Liver (tissue), 8 donors: ENCODE measurements at regions not wholly inside any gene's neighbourhood (a gene's known extent, or its start where the extent isn't known, plus 50 kb on each side); places are given as distances from the start of the nearest gene placed in this dataset.

Source experiments
- DNase-seq: peaks from one replicate; pipeline ENCODE4 v3.0.0-alpha.2; 2017; ENCODE audit warnings: low spot score
- H3K27ac ChIP-seq, 2 donors: one replicate each; pipeline ENCODE4 v1.7.0; 2013; ENCODE audit warnings: inconsistent platforms in 2 of 2, low read length in 2 of 2, control low read depth in 1 of 2, low read depth in 1 of 2, mild to moderate bottlenecking in 1 of 2
- H3K27me3 ChIP-seq, 4 donors: one replicate each; pipeline versions ENCODE4 v1.6.1 to v1.7.0; 2013; ENCODE audit warnings: low read length in 3 of 4, inconsistent platforms in 1 of 4, mild to moderate bottlenecking in 1 of 4, moderate library complexity in 1 of 4; ENCODE audit not compliant: control insufficient read depth in 4 of 4, insufficient read depth in 4 of 4
- H3K36me3 ChIP-seq, 4 donors: one replicate each; pipeline versions ENCODE4 v1.6.1 to v1.7.0; 2013; ENCODE audit warnings: low read length in 3 of 4, mild to moderate bottlenecking in 3 of 4, low read depth in 1 of 4, moderate library complexity in 1 of 4; ENCODE audit not compliant: control insufficient read depth in 4 of 4, insufficient read depth in 3 of 4
- H3K4me1 ChIP-seq, 4 donors: one replicate each; pipeline versions ENCODE4 v1.6.1 to v1.7.0; 2013; ENCODE audit warnings: low read length in 3 of 4, mild to moderate bottlenecking in 3 of 4, moderate library complexity in 1 of 4; ENCODE audit not compliant: control insufficient read depth in 4 of 4, insufficient read depth in 4 of 4
- H3K4me3 ChIP-seq, 3 donors: one replicate each; pipeline versions ENCODE4 v1.6.1 to v1.7.0; 2013; ENCODE audit warnings: low read length in 3 of 3, control low read depth in 1 of 3, low read depth in 1 of 3, mild to moderate bottlenecking in 1 of 3
- H3K9ac ChIP-seq, 2 donors: one replicate each; pipeline ENCODE4 v1.7.0; 2013; ENCODE audit warnings: low read length in 2 of 2, mild to moderate bottlenecking in 2 of 2, moderate library complexity in 2 of 2, control low read depth in 1 of 2, low read depth in 1 of 2
- H3K9me3 ChIP-seq, 4 donors: one replicate each; pipeline versions ENCODE4 v1.6.1 to v1.7.0; 2013; ENCODE audit warnings: low read length in 3 of 4; ENCODE audit not compliant: control insufficient read depth in 4 of 4
- ATF3 ChIP-seq: IDR thresholded peaks from 2 replicates; pipeline ENCODE4 v1.6.1; 2016; ENCODE audit warnings: antibody characterized with exemption
- CTCF ChIP-seq: fragments of 150-350 bp; IDR thresholded peaks from 2 replicates; pipeline ENCODE4 v1.5.1; 2017; ENCODE audit warnings: improper control_type of control experiment, low read depth, low read length; ENCODE audit not compliant: missing input control
- EGR1 ChIP-seq, 2 donors: IDR thresholded peaks; 2 replicates each; pipeline ENCODE4 v1.6.1; 2016 to 2018; ENCODE audit warnings: antibody characterized with exemption in 2 of 2, low read depth in 2 of 2
- FOXA1 ChIP-seq: IDR thresholded peaks from 2 replicates; pipeline ENCODE4 v1.6.1; 2016; ENCODE audit warnings: antibody characterized with exemption
- FOXA2 ChIP-seq: IDR thresholded peaks from 2 replicates; pipeline ENCODE4 v1.6.1; 2016; ENCODE audit warnings: antibody characterized with exemption
- GABPA ChIP-seq, 2 donors: IDR thresholded peaks in 1 of 2; conservative IDR thresholded peaks in 1 of 2; 2 replicates each; pipeline ENCODE4 v1.6.1; 2016; ENCODE audit warnings: antibody characterized with exemption in 2 of 2, mild to moderate bottlenecking in 1 of 2, moderate library complexity in 1 of 2
- HNF4A ChIP-seq, 2 donors: conservative IDR thresholded peaks; 2 replicates each; pipeline ENCODE4 v1.6.1; 2016; ENCODE audit warnings: antibody characterized with exemption in 2 of 2, mild to moderate bottlenecking in 2 of 2
- HNF4G ChIP-seq: IDR thresholded peaks from 2 replicates; pipeline ENCODE4 v1.6.1; 2016; ENCODE audit warnings: antibody characterized with exemption
- JUND ChIP-seq, 2 donors: IDR thresholded peaks; 2 replicates each; pipeline ENCODE4 v1.6.1; 2016; ENCODE audit warnings: antibody characterized with exemption in 2 of 2
- MAX ChIP-seq: IDR thresholded peaks from 2 replicates; pipeline ENCODE4 v1.6.1; 2016; ENCODE audit warnings: antibody characterized with exemption
- NR2F2 ChIP-seq: IDR thresholded peaks from 2 replicates; pipeline ENCODE4 v1.6.1; 2016; ENCODE audit warnings: antibody characterized with exemption
- RXRA ChIP-seq, 2 donors: IDR thresholded peaks; 2 replicates each; pipeline ENCODE4 v1.6.1; 2017 to 2018; ENCODE audit warnings: antibody characterized with exemption in 2 of 2, mild to moderate bottlenecking in 1 of 2
- SP1 ChIP-seq: IDR thresholded peaks from 2 replicates; pipeline ENCODE4 v1.6.1; 2018; ENCODE audit warnings: antibody characterized with exemption, mild to moderate bottlenecking
- TAF1 ChIP-seq: conservative IDR thresholded peaks from 2 replicates; pipeline ENCODE4 v1.6.1; 2016; ENCODE audit warnings: antibody characterized with exemption, mild to moderate bottlenecking
- YY1 ChIP-seq: IDR thresholded peaks from 2 replicates; pipeline ENCODE4 v1.6.1; 2016; ENCODE audit warnings: antibody characterized with exemption, mild to moderate bottlenecking
- WGBS: extraction: QIAGEN DNeasy Blood & Tissue Kit; methylation state at CpG from one replicate; pipeline ENCODE4 v1.1.7; 2013; 5-methylcytosine and 5-hydroxymethylcytosine counted together
- TF ChIP-seq, protein P1 (sequence below): IDR thresholded peaks from 2 replicates; pipeline ENCODE4 v1.6.1; 2016; ENCODE audit warnings: antibody characterized with exemption, mild to moderate bottlenecking
- donor health status: healthy.
- donor health status: healthy.
- donor health status: healthy.
- donor health status: healthy.
- donor health status: healthy.

- TF ChIP-seq RXRA (IDR thresholded peaks at IDR 0.05) = no peak
- no peak for TF ChIP-seq EGR1 (IDR thresholded peaks at IDR 0.05; ENCODE audit: low read depth in 2 of 2)
- no peak for TF ChIP-seq GABPA (IDR thresholded peaks at IDR 0.05 in 1 of 2, conservative IDR thresholded peaks at IDR 0.05 in 1 of 2)
- no peak for TF ChIP-seq CTCF
- no peak for TF ChIP-seq HNF4A (conservative IDR thresholded peaks at IDR 0.05)
Observed at GRCh38 chrY:15926499-15926898, 1402.2 kb downstream of the NLGN4Y start (continued).

GRCh38 chrY:15938791-15939190 lies 1414.5 kb downstream of the NLGN4Y start:
- Histone ChIP-seq H3K4me1 (no peaks in the 10 kb centered on the region), H3K27me3 (no peaks in the 10 kb centered on the region), H3K4me3 (no peak overlapping the region), H3K9me3 (no peaks in the 10 kb centered on the region), H3K36me3 (no peaks in the 10 kb centered on the region), H3K9ac (no peak overlapping the region), H3K27ac (no peak overlapping the region)
- no peak for DNase-seq
- TF ChIP-seq YY1 (no peak), MAX (no peak), TAF1 (no peak), NR2F2 (no peak), EGR1 (IDR thresholded peaks at IDR 0.05; ENCODE audit: low read depth in 2 of 2) (no peak), JUND (IDR thresholded peaks at IDR 0.05) (no peak), ATF3 (no peak), RXRA (IDR thresholded peaks at IDR 0.05) (no peak), HNF4G (no peak)
- TF ChIP-seq, protein P1, sequence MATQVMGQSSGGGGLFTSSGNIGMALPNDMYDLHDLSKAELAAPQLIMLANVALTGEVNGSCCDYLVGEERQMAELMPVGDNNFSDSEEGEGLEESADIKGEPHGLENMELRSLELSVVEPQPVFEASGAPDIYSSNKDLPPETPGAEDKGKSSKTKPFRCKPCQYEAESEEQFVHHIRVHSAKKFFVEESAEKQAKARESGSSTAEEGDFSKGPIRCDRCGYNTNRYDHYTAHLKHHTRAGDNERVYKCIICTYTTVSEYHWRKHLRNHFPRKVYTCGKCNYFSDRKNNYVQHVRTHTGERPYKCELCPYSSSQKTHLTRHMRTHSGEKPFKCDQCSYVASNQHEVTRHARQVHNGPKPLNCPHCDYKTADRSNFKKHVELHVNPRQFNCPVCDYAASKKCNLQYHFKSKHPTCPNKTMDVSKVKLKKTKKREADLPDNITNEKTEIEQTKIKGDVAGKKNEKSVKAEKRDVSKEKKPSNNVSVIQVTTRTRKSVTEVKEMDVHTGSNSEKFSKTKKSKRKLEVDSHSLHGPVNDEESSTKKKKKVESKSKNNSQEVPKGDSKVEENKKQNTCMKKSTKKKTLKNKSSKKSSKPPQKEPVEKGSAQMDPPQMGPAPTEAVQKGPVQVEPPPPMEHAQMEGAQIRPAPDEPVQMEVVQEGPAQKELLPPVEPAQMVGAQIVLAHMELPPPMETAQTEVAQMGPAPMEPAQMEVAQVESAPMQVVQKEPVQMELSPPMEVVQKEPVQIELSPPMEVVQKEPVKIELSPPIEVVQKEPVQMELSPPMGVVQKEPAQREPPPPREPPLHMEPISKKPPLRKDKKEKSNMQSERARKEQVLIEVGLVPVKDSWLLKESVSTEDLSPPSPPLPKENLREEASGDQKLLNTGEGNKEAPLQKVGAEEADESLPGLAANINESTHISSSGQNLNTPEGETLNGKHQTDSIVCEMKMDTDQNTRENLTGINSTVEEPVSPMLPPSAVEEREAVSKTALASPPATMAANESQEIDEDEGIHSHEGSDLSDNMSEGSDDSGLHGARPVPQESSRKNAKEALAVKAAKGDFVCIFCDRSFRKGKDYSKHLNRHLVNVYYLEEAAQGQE = no peak

- H3K4me3 ChIP-seq = no peak overlapping the region
- no peak overlapping the region for H3K9ac ChIP-seq
- no peaks in the 10 kb centered on the region for H3K4me1 ChIP-seq
- no peaks in the 10 kb centered on the region for H3K9me3 ChIP-seq
- no peak for DNase-seq
- TF ChIP-seq EGR1 (IDR thresholded peaks at IDR 0.05; ENCODE audit: low read depth in 2 of 2) = no peak
- TF ChIP-seq TAF1 = no peak
- no peak for TF ChIP-seq HNF4G
- TF ChIP-seq FOXA2 = no peak
- TF ChIP-seq ATF3 = no peak
- no peak for TF ChIP-seq JUND (IDR thresholded peaks at IDR 0.05)
- TF ChIP-seq FOXA1 = no peak
- no peak for TF ChIP-seq RXRA (IDR thresholded peaks at IDR 0.05)
- no peak for TF ChIP-seq SP1
- no peak for TF ChIP-seq HNF4A (conservative IDR thresholded peaks at IDR 0.05)
- no peak for TF ChIP-seq MAX
- TF ChIP-seq, protein P1 = no peak
- no peaks in the 10 kb centered on the region for H3K27me3 ChIP-seq
- WGBS = 83% methylated on average over 4 of the region's 4 CpGs
- H3K36me3 ChIP-seq = no peaks in the 10 kb centered on the region
- H3K27ac ChIP-seq = no peak overlapping the region
Observed at GRCh38 chrY:15951041-15951440, 1426.7 kb downstream of the NLGN4Y start.
